ENCODE measurements at regions not wholly inside any gene's neighbourhood (a gene's known extent, or its start where the extent isn't known, plus 50 kb on each side); places are given as distances from the start of the nearest gene placed in this dataset.

- TF ChIP-seq POLR2A (IDR thresholded peaks at IDR 0.05; ENCODE audit: low read length): no peak
- no peak for TF ChIP-seq GATA1 (IDR thresholded peaks at IDR 0.05; ENCODE audit: low read depth, low read length)
Observed at GRCh38 chr2:80815259-80815658, 510.7 kb upstream of the LRRTM1 start.
